ENCODE measurements at regions not wholly inside any gene's neighbourhood (a gene's known extent, or its start where the extent isn't known, plus 50 kb on each side); places are given as distances from the start of the nearest gene placed in this dataset.

- intact Hi-C loops (cut with micrococcal nuclease) = no loop called here
- H3K4me1 Mint-ChIP-seq = no peaks in the 10 kb centered on the region
- no peaks in the 10 kb centered on the region for H3K9me3 Mint-ChIP-seq
- no peaks in the 10 kb centered on the region for H3K36me3 Mint-ChIP-seq (ENCODE audit: low read depth)
- H3K4me3 Mint-ChIP-seq = no peak overlapping the region
- H3K27me3 Mint-ChIP-seq = no peaks in the 10 kb centered on the region
- no peak for ATAC-seq (ENCODE audit: low read depth)
- TF ChIP-seq, protein P1, sequence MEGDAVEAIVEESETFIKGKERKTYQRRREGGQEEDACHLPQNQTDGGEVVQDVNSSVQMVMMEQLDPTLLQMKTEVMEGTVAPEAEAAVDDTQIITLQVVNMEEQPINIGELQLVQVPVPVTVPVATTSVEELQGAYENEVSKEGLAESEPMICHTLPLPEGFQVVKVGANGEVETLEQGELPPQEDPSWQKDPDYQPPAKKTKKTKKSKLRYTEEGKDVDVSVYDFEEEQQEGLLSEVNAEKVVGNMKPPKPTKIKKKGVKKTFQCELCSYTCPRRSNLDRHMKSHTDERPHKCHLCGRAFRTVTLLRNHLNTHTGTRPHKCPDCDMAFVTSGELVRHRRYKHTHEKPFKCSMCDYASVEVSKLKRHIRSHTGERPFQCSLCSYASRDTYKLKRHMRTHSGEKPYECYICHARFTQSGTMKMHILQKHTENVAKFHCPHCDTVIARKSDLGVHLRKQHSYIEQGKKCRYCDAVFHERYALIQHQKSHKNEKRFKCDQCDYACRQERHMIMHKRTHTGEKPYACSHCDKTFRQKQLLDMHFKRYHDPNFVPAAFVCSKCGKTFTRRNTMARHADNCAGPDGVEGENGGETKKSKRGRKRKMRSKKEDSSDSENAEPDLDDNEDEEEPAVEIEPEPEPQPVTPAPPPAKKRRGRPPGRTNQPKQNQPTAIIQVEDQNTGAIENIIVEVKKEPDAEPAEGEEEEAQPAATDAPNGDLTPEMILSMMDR (IDR thresholded peaks at IDR 0.05) = no peak
- no peak overlapping the region for H3K27ac Mint-ChIP-seq
- POLR2A ChIA-PET = no interaction called here
- CTCF ChIA-PET = no interaction called here
- no peak for DNase-seq
Observed at GRCh38 chr2:163314712-163315111, 421.1 kb downstream of the FIGN start.

DNA sequence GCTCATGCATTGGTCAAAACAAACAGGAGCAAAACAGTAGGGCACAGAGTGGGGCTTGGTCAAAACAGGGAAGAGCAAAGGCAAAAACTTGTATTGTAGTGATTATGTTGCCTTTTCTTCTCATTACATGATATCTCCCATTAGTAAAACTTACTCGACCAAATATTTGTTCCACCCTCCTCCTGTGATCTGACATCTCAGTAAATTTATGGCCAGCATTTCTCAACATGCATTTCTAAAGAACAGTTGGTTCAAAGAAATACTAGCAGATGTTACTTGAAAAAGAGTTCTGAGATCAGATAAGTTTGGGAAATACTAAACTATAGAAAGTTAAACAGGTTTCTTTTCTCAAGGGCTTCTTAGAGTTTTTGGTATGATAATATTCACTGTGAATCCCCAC lies 423.1 kb downstream of the FIGN start:
- no peaks in the 10 kb centered on the region for H3K36me3 Mint-ChIP-seq (ENCODE audit: low read depth)
- no peak overlapping the region for H3K27ac Mint-ChIP-seq
- TF ChIP-seq, protein P1 (IDR thresholded peaks at IDR 0.05) = no peak
- POLR2A ChIA-PET = no interaction called here
- CTCF ChIA-PET = no interaction called here
- H3K4me1 Mint-ChIP-seq = no peaks in the 10 kb centered on the region
- no peak for ATAC-seq (ENCODE audit: low read depth)
- no peak overlapping the region for H3K4me3 Mint-ChIP-seq
- intact Hi-C loops (cut with micrococcal nuclease) = no loop called here
- H3K9me3 Mint-ChIP-seq = no peaks in the 10 kb centered on the region
- DNase-seq = no peak
- H3K27me3 Mint-ChIP-seq = no peaks in the 10 kb centered on the region

DNA sequence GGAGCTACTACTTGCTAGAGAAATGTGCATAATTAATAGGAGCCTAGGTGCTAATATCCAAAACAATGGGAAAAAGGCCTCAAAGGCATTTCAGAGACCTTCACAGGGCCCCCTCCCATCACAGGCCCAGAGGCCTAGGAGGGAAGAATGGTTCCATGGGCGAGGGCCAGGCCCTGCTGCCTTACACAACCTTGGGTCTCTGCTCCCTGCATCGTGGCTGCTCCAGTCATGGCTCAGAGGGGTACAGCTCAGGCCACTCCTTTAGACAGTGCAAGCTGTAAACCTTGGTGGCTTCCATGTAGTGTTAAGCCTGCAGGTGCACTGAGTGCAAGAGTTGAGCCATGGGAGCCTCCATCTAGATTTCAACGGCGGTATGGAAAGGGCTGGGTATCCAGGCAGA lies 429.2 kb downstream of the FIGN start:
- H3K9me3 Mint-ChIP-seq = no peaks in the 10 kb centered on the region
- TF ChIP-seq, protein P1 (IDR thresholded peaks at IDR 0.05) = no peak
- ChIA-PET CTCF (no interaction called here), POLR2A (no interaction called here)
- intact Hi-C loops (cut with micrococcal nuclease) = no loop called here
- DNase-seq = no peak
- no peak for ATAC-seq (ENCODE audit: low read depth)
- H3K4me1 Mint-ChIP-seq = no peaks in the 10 kb centered on the region
- H3K36me3 Mint-ChIP-seq (ENCODE audit: low read depth) = no peaks in the 10 kb centered on the region
- H3K4me3 Mint-ChIP-seq = no peak overlapping the region
- H3K27me3 Mint-ChIP-seq = no peaks in the 10 kb centered on the region
- no peak overlapping the region for H3K27ac Mint-ChIP-seq

GRCh38 chr2:163302141-163302540 lies 433.7 kb downstream of the FIGN start:
- no peak for DNase-seq
- ATAC-seq (ENCODE audit: low read depth) = no peak
- Mint-ChIP-seq H3K4me3 (no peak overlapping the region), H3K36me3 (ENCODE audit: low read depth) (no peaks in the 10 kb centered on the region), H3K4me1 (no peaks in the 10 kb centered on the region), H3K9me3 (no peaks in the 10 kb centered on the region), H3K27me3 (no peaks in the 10 kb centered on the region), H3K27ac (no peak overlapping the region)
- POLR2A ChIA-PET = no interaction called here
- TF ChIP-seq, protein P1 (IDR thresholded peaks at IDR 0.05) = no peak
- CTCF ChIA-PET = no interaction called here
- intact Hi-C loops (cut with micrococcal nuclease) = no loop called here

- DNase-seq (no peak), ATAC-seq (ENCODE audit: low read depth) (no peak)
- Mint-ChIP-seq H3K4me1 (no peaks in the 10 kb centered on the region), H3K9me3 (no peaks in the 10 kb centered on the region), H3K27me3 (no peaks in the 10 kb centered on the region), H3K36me3 (ENCODE audit: low read depth) (no peaks in the 10 kb centered on the region), H3K27ac (no peak overlapping the region), H3K4me3 (no peak overlapping the region)
- TF ChIP-seq, protein P1 (IDR thresholded peaks at IDR 0.05) = no peak
- intact Hi-C loops (cut with micrococcal nuclease) = no loop called here
- ChIA-PET CTCF (no interaction called here), POLR2A (no interaction called here)
Observed at GRCh38 chr2:163291790-163292189, 444.0 kb downstream of the FIGN start.

Data from activated B cell treated with CpG ODN at 0.5 μM for 24 hours (primary cell).